ENCODE measurements at regions not wholly inside any gene's neighbourhood (a gene's known extent, or its start where the extent isn't known, plus 50 kb on each side); places are given as distances from the start of the nearest gene placed in this dataset.

- Histone ChIP-seq H3K9ac (ENCODE audit: extremely low read depth, insufficient read length, low read length) (no peak overlapping the region), H4K91ac (ENCODE audit: insufficient read length, low read depth, low read length) (no peak overlapping the region), H2BK5ac (ENCODE audit: insufficient read length, low read length) (no peak overlapping the region), H2BK15ac (ENCODE audit: low read depth, low read length) (no peak overlapping the region), H3K4ac (ENCODE audit: low read depth, low read length) (no peak overlapping the region), H4K5ac (ENCODE audit: insufficient read length, low read depth, low read length) (no peak overlapping the region), H2AK5ac (ENCODE audit: insufficient read length, low read length) (no peak overlapping the region), H4K8ac (replicated peaks; ENCODE audit: insufficient read length, low read depth, low read length) (no peak overlapping the region), H3K4me1 (ENCODE audit: insufficient read depth, low read length) (no peaks in the 10 kb centered on the region; the same call in 1 of the 2 replicates), H3K79me1 (ENCODE audit: insufficient read depth, low read depth, low read length, poor library complexity, severe bottlenecking) (no peaks in the 10 kb centered on the region), H3K27ac (ENCODE audit: insufficient read length, low read depth, low read length) (no peak overlapping the region), H3K4me2 (ENCODE audit: insufficient read depth, insufficient read length, low read length) (no peak overlapping the region), H2AFZ (ENCODE audit: low read length) (no peak overlapping the region), H3K18ac (ENCODE audit: insufficient read length, low read depth, low read length) (no peak overlapping the region), H3K23ac (ENCODE audit: insufficient read length, low read depth, low read length) (no peak overlapping the region), H3T11ph (ENCODE audit: low read length) (no peak overlapping the region), H2BK120ac (ENCODE audit: low read depth, low read length, poor library complexity, severe bottlenecking) (no peak overlapping the region), H4K20me1 (ENCODE audit: control insufficient read depth, insufficient read depth, insufficient read length) (no peaks in the 10 kb centered on the region), H3K23me2 (ENCODE audit: insufficient read length, low read depth, low read length, poor library complexity, severe bottlenecking) (no peaks in the 10 kb centered on the region), H3K9me3 (ENCODE audit: control insufficient read depth, low read depth, low read length) (no peaks in the 10 kb centered on the region), H2BK20ac (ENCODE audit: low read depth, low read length, poor library complexity, severe bottlenecking) (no peak overlapping the region), H2BK12ac (ENCODE audit: insufficient read length, low read depth, low read length) (no peak overlapping the region), H3K79me2 (ENCODE audit: insufficient read depth, low read length) (no peaks in the 10 kb centered on the region), H3K56ac (ENCODE audit: insufficient read length, low read depth, low read length) (no peak overlapping the region), H3K27me3 (ENCODE audit: insufficient read depth, low read length) (no peaks in the 10 kb centered on the region), H3K14ac (ENCODE audit: insufficient read depth, low read length) (no peak overlapping the region)
- peaks cover 12 to 14% of the 10 kb centered on the region in 2 experiments for H3K4me1 Mint-ChIP-seq
- no peak for TF ChIP-seq CTCF (conservative IDR thresholded peaks at IDR 0.05)
- no peak overlapping the region for H3K27ac Mint-ChIP-seq
- H3K9me3 Mint-ChIP-seq: no peaks in the 10 kb centered on the region; a peak in 1 of 5 replicates
- no CpG with 5 or more reads among the region's 4 CpGs for WGBS (ENCODE audit: extremely low coverage, insufficient read length, low lambda C conversion rate)
- peaks cover 0 to 2% (median 0%) of the 10 kb centered on the region in 3 experiments; a peak in 1 of 7 replicates for H3K36me3 Mint-ChIP-seq (ENCODE audit: insufficient read depth in 1 of 3, low read depth in 3 of 3)
- H3K27me3 Mint-ChIP-seq (ENCODE audit: low read depth): no peaks in the 10 kb centered on the region; the same call in 1 of the 2 replicates
- H3K4me3 Mint-ChIP-seq: no peak overlapping the region
- no peak for DNase-seq
Observed at GRCh38 chr6:25005010-25005409, 69.2 kb upstream of the RIPOR2 start.

Measured in H9 (cell line).